HG03097 (cell line): ENCODE measurements at regions not wholly inside any gene's neighbourhood (a gene's known extent, or its start where the extent isn't known, plus 50 kb on each side); places are given as distances from the start of the nearest gene placed in this dataset.

Experiments used
- ATAC-seq: cut with Tn5 transposase; IDR thresholded peaks from one replicate; pipeline ENCODE4 v1.9.1; 2021; ENCODE audit not compliant: unreplicated experiment, low FRiP score

DNA sequence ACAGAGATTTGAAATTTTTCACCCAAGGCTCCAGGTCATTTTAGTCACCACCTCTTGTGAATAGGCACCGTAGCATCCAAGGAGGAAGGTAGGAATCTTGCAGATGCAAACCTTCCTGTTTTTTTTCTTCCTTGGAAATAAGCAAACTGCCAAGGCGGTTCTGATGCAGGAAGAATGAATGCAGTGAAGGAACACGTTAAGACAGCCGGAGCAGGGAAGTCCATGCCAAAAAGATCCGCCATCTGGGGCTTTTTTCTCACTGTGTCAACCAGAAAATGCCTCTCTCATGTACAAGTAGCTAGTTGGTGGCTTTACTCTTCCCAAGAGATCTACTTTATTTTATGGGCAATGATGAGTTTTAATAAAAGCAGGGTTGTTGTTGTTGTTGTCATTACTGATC is 142.4 kb downstream of the ZIC5 start:
- ATAC-seq: no peak

DNA sequence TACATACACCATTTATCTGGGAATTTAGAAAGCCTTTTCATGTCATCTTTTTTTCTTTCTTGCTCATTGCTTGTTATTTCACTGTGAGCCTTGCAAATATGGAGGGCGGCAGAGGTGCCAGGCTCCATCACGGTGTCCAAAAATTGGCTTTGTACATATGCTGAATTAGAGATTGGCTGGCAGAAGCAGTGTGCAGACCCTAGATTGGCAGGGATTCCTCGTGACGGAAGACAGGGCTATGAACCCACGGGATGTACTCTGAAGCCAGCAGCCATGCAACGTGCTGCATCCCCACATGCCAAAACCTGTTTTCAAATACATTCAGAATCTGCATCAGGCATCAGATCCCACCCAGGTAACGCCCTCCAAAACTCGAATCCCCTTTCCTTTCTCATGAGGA is 142.8 kb downstream of the ZIC5 start:
- no peak for ATAC-seq

DNA sequence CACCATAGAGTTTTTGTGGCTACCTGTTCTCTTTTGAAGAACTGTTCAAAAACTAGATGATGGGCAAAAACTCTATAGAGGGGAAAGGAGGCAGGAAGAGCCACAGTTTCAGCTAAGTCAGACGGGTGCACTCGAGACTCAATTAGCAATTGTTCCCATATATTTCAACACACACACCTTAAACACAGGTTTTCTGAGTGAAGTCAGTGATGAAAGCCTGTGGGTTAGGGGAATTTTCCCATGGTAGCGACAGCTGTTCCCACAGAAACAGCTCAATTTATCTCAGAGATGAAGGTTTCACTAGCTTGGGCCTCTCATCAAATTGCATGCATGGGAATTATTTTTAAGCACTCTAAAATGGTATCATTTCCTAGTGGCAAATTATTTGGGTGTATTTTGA is 143.4 kb downstream of the ZIC5 start:
- no peak for ATAC-seq

DNA sequence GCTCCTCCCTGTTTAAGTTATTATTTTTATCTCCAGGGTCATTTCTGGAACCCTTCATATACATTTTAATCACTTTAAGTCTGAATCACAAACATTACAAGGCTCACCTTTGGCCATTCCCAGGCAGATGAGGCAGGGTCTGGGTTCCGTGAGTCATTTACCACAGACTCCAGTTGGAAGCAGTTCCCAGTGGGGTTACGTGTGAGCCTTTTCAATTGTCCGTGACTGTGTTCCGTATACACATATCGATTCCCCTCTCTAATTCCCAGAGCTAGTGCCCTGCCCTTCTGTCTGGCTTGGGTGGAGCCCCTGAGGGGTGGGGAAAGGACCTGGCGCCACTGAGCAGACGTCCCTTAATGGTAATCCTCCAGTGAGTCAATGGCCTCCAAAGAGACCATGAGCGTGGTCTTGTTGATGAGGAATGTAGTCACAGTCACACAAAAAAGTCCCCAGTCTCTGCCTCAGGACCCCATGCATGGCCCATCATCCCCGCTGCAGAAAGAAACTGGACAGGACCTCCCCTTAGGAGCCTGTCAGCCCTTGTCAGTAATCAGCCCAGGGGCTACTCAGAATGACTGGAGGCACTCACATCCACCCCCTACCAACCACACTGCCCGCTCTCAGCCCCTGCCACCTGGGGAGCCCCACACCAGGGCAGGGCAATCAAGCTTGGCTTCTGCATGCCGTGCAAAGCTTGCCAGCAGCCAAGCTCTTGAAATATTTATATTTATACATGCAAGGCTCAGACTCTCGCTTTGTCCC is 144.4 kb downstream of the ZIC5 start:
- no peak for ATAC-seq

DNA sequence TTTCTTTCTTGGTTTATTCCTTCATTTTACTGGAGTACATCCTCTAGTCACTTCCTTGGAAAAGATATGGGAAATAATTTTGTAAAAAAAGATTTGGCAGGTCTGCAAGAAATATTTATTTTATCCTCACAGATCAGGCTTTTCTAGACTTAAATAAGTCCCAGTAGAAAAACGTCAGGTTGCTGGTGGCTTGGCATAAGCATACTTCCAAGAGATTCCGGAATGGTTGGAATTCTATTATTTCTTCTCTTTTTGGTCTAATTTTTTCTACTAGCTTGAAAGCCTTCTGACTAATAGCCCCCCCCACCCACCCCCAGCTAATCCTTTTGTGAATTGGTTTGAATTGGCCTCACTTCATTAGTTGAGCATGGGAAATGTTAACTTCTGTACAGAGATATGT is 147.6 kb downstream of the ZIC5 start:
- ATAC-seq: no peak

DNA sequence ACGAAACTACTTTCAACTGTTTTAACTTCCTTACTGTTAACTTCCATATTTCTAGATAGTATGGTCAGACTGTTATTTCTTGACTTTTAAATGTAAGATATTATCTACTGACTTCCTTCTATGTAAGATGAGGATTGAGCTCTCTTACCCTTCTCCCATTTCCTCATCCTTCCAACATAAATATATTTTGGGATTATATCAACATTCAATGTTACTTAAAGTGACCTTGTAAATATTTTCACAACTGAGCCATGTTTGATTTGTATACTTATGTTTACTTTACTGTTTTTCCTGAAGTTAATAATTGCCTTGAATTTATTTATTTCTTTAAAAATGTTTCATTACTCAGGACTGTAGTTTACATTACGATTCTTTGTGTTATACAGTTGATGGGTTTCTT is 148.7 kb downstream of the ZIC5 start:
- no peak for ATAC-seq

DNA sequence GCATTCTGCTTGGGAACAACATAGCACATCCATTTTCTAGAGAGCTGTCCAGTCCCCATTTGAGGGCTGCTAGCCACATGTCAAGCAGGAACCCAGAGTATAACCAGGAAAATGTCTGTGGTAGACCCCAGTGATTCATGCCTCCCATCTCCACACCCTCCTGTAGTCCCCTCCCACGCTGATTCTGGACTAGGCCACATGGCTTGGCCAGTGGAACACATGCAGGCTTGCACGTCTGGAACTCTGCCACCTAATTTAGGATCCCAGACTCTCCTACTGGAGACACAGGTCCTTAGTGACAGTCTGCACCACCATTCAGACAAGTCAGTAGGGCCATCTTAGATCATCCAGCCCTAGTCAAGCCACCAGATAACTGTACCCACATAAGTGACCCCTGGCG is 149.8 kb downstream of the ZIC5 start:
- ATAC-seq: no peak

DNA sequence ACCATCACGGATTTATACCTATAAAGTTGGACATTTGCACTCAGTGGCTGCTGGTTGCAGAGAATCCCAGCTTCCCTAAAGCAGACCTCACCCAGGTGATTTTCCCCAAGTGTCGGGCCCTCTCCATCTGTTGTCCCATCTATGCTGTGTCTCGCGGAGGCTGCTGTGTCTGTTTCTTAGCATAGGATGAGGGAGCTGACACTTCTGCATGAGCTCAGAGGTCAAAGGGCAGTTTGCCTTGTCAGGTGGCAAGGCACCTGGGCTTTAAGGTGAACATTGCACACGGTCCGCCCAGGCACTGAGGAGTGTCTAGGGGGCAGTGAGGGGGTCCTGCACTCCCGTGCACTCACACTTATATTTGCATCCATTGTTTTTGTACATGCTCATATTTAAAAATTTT is 151.6 kb downstream of the ZIC5 start:
- no peak for ATAC-seq

DNA sequence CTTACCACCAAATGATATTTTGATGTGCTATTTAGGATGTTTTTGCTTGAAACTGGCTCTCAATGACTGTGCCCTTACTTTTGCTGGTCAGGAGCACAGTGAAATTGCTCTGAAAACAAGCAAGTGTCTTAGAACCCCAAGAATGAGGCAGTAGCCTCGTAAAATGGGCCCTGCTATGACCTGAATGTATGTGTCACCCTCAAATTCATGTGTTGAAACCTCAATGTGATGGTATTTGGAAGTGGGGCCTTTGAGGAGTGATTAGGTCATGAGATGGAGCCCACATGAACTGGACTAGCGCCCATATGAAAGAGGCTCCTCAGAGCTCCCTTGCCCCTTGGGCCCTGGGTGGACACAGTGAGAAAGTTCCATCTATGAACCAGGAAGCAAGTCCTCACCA is 155.2 kb downstream of the ZIC5 start:
- ATAC-seq: no peak

DNA sequence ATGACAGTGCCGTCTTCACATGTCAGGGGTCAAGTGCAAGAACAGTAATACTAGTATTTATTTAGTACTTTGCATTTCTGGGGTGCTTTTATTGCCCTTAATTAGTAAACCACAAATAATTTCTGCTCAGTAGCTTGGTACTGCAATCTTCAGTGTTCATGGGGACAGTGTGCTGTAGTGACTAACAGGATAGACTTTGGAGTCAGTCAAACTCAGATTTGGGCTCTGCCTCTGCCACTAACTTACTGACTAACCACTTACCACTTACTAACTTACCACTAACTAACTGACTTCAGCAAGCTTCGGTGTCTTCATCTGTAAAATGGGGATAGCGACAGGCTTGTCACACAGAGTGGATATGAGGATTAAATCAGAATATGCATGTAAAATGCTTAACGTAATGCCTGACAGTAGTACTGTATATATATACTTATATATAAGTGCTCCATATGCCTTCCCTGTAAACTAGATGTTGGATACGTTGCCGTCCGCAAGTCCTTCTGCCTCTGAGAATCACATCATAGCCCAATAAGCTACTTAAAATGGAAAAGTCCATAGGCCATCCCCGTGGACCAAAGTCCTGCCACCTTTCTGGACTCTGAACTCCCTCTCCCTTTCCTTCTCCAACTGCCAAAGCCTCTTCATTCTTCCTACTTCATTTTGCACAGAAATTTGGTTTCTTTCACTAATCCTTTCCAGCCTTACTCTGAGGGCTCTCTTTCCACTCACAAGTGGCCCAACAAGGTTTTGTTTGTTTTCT is 158.1 kb downstream of the ZIC5 start:
- ATAC-seq: no peak

DNA sequence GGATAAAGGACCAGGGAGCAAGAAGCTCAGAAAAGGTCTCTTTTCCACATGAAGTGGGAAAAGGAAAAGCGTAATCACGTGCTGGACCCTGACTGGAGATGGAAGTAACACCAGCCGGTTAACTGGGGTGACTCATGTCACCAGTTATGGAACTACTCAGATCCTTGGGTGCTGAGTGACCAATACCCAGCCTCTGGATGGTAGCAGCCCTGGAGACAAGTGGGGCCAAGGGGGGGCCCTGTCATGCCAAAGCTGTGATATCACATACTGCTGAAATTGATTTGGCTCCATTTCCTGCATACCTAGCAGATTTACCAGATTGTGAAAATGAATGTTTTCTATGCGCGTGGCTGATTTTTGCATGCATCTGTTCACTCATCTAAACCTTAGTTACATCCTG is 158.9 kb downstream of the ZIC5 start:
- no peak for ATAC-seq

DNA sequence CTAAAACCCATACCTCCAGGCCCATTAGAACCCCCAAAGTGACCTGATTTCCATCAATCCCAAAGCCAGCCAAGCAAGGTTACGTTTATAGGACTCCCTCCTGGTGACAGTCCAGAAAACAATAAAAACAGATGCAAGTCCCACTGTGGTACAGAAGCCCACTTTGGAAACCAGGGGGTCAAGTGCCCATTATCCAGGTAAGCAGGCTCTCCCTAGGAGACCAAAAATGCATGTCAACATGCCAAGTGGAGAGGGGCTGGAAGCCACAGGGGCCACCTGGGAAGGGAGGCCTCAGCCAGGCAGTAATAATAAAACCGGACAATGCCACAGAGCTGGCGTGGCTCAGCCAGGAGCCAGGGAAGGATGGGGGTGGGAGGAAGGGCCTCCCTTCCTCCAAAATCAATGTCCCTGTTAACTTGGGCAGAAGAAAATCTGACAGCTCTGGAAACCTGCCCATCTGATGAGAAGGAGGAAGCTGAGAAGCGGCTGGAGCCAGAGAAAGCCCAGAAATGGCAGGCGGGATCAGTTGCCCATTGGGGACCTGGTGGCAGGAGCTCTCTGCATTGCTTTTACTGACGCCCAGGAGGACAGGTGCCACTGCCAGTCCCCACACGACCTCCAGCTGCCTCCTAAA is 160.4 kb downstream of the ZIC5 start:
- no peak for ATAC-seq

DNA sequence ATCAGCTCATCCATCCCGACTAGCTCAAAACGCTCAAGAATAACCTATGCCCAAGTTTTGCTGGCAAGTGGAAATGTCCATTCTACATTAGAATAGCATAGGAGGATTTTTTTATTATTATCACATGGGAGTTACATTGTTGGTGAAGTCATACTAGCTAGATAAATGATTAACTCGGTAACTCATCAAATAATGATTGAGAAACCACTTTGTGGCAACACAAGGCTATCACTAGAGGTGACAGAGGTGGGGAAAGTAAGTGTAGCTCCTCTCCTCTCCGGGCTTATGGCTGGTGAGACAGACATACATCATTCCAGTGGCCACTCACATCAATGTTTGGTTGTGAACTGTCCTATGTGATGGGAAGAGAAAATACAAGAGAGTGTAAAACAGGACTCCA is 161.6 kb downstream of the ZIC5 start:
- no peak for ATAC-seq

DNA sequence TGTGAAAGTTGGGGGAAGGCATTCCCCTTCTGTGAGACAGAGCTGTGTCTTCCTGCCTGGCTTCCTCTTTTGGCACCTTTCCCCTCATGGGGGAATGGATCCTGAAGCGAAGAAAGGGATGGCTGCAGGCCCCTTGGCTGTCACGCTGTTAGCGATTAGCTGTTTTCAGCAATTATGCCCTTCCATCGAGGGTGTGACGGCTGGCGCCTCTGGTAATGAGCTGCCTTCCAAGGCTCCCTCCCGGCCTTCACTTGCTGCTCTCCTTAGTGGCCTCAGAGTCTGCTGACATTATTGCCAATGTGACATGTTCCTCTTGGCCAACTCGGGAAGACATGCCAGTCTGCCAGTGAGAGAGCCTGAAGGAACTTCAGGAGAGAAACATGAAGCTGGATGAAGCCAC is 162.1 kb downstream of the ZIC5 start:
- no peak for ATAC-seq

DNA sequence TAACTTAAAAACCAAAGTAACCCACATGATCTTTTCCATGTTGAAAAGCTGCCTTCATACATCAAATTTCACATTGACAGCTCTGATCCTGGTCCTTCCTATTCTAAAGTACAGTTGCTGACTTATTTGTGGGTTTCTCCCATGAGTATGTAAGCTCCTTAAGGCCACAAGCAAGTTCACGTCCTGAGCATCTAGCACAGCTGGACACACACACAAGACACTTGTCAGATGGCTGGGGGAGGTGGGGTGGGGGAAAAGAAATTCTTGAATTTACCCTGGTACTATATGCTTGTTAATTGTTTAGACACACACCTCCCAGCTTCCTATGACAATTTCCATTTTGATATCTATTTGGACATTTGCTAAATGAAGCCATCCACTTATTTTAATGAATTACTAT is 162.8 kb downstream of the ZIC5 start:
- no peak for ATAC-seq

DNA sequence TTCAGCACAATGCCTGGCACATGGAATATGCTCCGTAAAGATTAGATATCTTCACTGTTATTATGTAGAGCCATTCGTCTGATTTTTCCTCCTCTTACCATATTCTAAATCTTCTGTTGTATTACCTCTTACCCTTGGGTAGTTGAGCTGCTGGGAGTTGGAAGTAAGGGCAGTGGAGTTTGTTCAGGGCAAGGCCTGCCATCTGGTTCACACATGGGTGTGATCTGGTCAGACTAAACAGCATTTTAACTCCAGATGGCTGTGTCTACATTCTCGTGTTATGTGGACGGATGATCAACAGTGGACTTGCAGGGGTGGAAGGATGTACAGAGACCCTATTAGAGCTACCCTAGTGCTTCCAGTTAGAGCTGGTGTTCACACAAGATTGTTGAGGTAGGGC is 164.9 kb downstream of the ZIC5 start:
- no peak for ATAC-seq

DNA sequence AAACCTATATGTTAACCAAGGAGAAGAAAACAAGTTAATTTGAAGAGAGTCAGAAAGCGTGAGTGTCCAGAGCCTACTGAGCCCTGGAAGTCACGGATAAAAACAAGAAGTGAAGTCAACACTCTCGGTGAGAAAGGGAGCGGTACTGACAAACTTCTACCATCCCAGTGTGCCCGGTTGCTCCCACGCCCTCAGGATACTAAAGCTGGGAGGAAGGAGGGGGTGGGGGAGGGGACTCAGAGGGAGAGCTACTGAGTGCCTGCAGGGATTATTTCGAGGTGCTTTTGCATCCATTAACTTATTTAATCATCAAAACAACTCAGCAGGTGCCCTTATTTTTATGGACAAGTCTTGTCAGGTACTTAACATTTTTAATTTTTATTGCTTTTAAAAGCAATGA is 166.2 kb downstream of the ZIC5 start:
- ATAC-seq: no peak

DNA sequence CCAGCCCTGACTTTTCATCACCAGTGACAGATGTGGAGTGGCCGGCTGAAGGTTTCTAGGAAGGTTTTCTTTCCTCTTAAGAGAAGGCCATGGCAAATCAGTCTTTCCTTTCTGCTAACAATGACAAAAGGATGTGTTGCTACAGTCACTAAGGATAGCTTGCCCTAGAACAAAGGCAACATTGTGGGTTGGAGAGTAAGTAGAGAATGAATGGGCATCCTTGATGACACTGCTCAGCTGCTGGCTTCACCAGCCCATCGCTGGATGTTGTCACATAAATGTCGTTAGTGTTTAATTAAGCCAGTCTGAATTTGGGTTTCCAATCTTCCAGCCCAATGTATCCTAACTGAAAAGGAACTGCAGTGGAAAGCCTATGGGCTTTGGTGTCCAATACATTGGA is 168.4 kb downstream of the ZIC5 start:
- no peak for ATAC-seq

DNA sequence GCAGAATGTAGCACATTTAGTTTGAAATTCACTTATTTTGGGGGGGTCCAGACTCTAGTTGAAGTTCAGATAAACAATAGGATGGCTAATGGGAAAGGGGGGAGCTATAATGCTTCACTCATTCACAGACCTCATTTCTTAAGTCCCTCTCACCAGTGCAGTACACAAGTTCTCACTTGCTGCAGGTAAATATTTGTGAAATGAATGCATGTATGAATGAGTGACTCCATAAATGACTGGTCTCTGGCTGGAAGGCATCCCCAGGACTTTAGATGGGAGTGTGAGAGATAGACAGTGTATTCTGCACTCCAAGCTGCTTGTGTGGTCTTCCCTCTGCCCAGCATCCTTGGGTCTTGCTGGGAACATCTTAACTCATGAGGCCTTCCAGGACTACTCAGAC is 169.2 kb downstream of the ZIC5 start:
- ATAC-seq: no peak

DNA sequence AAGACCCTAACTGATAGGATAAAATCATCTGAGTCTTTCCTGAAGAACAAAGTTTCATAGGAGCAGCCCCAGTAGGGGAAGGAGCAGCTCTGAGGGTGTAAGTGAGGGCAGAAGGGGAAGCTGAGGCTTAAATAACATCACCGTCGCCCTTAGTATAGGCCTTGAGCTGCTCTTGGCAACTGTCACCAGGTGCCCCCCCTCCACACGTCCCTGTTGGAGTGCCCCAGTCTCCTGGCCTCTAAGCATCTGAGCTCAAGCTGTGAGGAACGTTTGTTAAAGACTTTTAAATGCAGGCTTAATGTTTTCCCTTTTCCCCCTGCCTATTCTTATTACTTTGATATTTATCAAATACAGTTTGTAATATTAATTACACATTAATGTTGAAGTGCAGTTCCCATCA is 170.6 kb downstream of the ZIC5 start:
- no peak for ATAC-seq

DNA sequence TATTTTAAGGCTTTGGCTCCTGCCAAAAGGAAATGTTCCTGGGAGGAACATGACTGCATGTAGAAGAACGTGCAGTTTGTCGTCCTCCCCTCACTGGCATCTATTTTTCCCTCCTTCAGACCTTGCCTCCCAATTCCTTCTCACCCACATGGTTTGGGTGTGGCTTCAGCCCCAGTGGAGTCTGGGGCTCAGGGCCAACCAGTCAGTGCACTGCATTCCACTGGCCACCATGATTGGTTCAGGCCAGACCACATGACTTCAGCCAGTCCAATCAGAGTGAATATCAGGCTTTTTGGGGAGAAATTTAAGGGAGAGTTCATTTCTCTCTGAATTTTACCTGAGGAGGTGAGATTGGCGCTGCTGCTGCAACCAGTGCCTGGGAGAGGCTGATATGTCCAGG is 171.6 kb downstream of the ZIC5 start:
- no peak for ATAC-seq

DNA sequence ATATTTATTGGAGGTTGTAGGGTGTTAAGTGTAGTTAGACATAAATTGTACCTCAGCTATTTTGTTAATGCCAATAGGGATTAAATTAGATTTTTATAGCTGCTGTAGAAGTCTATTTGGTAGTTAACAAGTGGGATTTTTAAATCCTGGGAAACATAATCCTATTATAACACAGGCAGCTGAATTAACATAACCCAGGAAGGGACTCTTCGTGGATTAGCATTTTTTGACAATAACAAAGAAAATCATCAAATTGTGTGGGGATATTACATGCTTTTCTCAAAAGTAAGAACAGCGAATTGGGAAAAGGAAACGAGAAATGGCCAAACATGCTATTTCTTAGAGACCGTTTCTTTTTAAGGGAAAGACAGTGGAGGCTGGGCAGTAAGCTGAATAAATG is 172.8 kb downstream of the ZIC5 start:
- no peak for ATAC-seq
